ENCODE measurements at regions not wholly inside any gene's neighbourhood (a gene's known extent, or its start where the extent isn't known, plus 50 kb on each side); places are given as distances from the start of the nearest gene placed in this dataset.
"Not testable (repeated sequence)": the region's sequence is repeated elsewhere in the genome, so short reads cannot be mapped to it uniquely, and the experiment has no call there.

GRCh38 chr4:45043911-45044310 lies 317.6 kb upstream of the GNPDA2 start:
- no peak for DNase-seq

GRCh38 chr4:45036677-45037076 lies 310.3 kb upstream of the GNPDA2 start:
- peak; percentile 42 for DNase-seq

- no peak for DNase-seq
Measured at GRCh38 chr4:45033676-45034419, 307.5 kb upstream of the GNPDA2 start.

GRCh38 chr4:45030059-45030458 lies 303.7 kb upstream of the GNPDA2 start:
- no peak for DNase-seq

- no peak for DNase-seq
Measured at GRCh38 chr4:45007508-45007907, 281.2 kb upstream of the GNPDA2 start.

- DNase-seq, result no peak
Measured at GRCh38 chr4:45006078-45006477, 279.7 kb upstream of the GNPDA2 start.

- no peak for DNase-seq
Measured at GRCh38 chr4:45004847-45005565, 278.6 kb upstream of the GNPDA2 start.

- DNase-seq, result no peak
Measured at GRCh38 chr4:45004326-45004725, 278.0 kb upstream of the GNPDA2 start.

- no peak for DNase-seq
Measured at GRCh38 chr4:44996276-44996845, 270.0 kb upstream of the GNPDA2 start.

- no peak for DNase-seq
Measured at GRCh38 chr4:44988011-44988410, 261.7 kb upstream of the GNPDA2 start.

GRCh38 chr4:44985938-44986337 lies 259.6 kb upstream of the GNPDA2 start:
- DNase-seq, result no peak

GRCh38 chr4:44985152-44985551 lies 258.8 kb upstream of the GNPDA2 start:
- DNase-seq, result no peak

- DNase-seq, result no peak
Measured at GRCh38 chr4:44984083-44984482, 257.7 kb upstream of the GNPDA2 start.

GRCh38 chr4:44983083-44983482 lies 256.7 kb upstream of the GNPDA2 start:
- DNase-seq, result peak; percentile 3

- DNase-seq, result no peak
Measured at GRCh38 chr4:44978020-44978419, 251.7 kb upstream of the GNPDA2 start.

- DNase-seq, result no peak
Measured at GRCh38 chr4:44965435-44966095, 239.2 kb upstream of the GNPDA2 start.

- DNase-seq, result not testable (repeated sequence)
Measured at GRCh38 chr4:44964086-44964485, 237.7 kb upstream of the GNPDA2 start.

- no peak for DNase-seq
Measured at GRCh38 chr4:44961001-44961755, 234.8 kb upstream of the GNPDA2 start.

GRCh38 chr4:44931720-44932119 lies 205.4 kb upstream of the GNPDA2 start:
- no peak for DNase-seq

GRCh38 chr4:44928785-44929184 lies 202.4 kb upstream of the GNPDA2 start:
- no peak for DNase-seq

- DNase-seq, result peak; percentile 44
Measured at GRCh38 chr4:44927399-44928380, 201.3 kb upstream of the GNPDA2 start.

- no peak for DNase-seq
Measured at GRCh38 chr4:44916411-44916810, 190.1 kb upstream of the GNPDA2 start.
